HepG2 (cell line): ENCODE measurements at regions not wholly inside any gene's neighbourhood (a gene's known extent, or its start where the extent isn't known, plus 50 kb on each side); places are given as distances from the start of the nearest gene placed in this dataset.

Experiments
- ATAC-seq: fragments of 200-7000 bp; cut with Tn5 transposase; 3 replicates; pipeline ENCODE4 v1.9.1; 2020; ENCODE audit warnings: mild to moderate bottlenecking, moderate library complexity
- BruUV-seq: library from RNA; stranded (reverse); fragments of 400-500 nt; replicated peaks from 2 replicates; lab custom pipeline; 2021; lab: Mats Ljungman, UMichigan
- CTCF ChIA-PET: fragments of 300-600 bp; formaldehyde crosslinking; extraction: SDS; loops from one replicate; lab custom pipeline; 2021; ENCODE audit warnings: low total read pairs, inconsistent platforms, low intra/inter-chr PET ratio; lab: Yijun Ruan, JAX
- POLR2A ChIA-PET: fragments of 350-600 bp; sonication (Branson Sonifier 250); formaldehyde crosslinking; loops from one replicate; lab custom pipeline; 2020; ENCODE audit warnings: antibody characterized with exemption, inconsistent platforms; lab: Yijun Ruan, JAX
- DNase-seq: peaks from one replicate; pipeline ENCODE4 v3.0.0-alpha.2; 2015; ENCODE audit warnings: low spot score
- FAIRE-seq: peaks from 3 replicates; lab custom pipeline; 2011; peaks lifted over from hg19 to GRCh38; lab: Jason Lieb, UNC
- H2AFZ ChIP-seq: one replicate; pipeline ENCODE4 v1.6.1; 2011; ENCODE audit warnings: low read length, inconsistent platforms
- H3K27ac ChIP-seq: fragments of 300-600 bp; 3 replicates; pipeline ENCODE4 v1.8.0; 2011; ENCODE audit warnings: mixed run types, mild to moderate bottlenecking, mixed read lengths, low read length, inconsistent platforms; ENCODE audit not compliant: insufficient read depth; ENCODE audit errors: extremely low read length
- H3K27me3 ChIP-seq, 2 experiments: fragments of 200-600 bp in 1 of 2; 2 replicates in 1 of 2; 3 replicates in 1 of 2; pipeline versions ENCODE4 v1.6.0 to v1.8.0; 2011; ENCODE audit warnings: low read length in 2 of 2, mild to moderate bottlenecking in 2 of 2, moderate library complexity in 2 of 2, inconsistent platforms in 1 of 2; ENCODE audit not compliant: insufficient read depth in 2 of 2, control insufficient read depth in 1 of 2
- H3K36me3 ChIP-seq, 2 experiments: fragments of 200-600 bp in 1 of 2; replicated peaks in 1 of 2; 2 replicates in 1 of 2; 3 replicates in 1 of 2; pipeline versions ENCODE4 v1.5.1 to v1.8.0; 2011; ENCODE audit warnings: low read length in 2 of 2, inconsistent platforms in 1 of 2; ENCODE audit not compliant: insufficient read depth in 2 of 2, control insufficient read depth in 1 of 2
- H3K4me1 ChIP-seq: 2 replicates; pipeline ENCODE4 v1.5.1; 2012; ENCODE audit warnings: low read length, inconsistent platforms; ENCODE audit not compliant: insufficient read depth
- H3K4me2 ChIP-seq: 2 replicates; pipeline ENCODE4 v1.6.0; 2011; ENCODE audit warnings: low read depth, low read length, inconsistent platforms
- H3K4me3 ChIP-seq, 3 experiments: fragments of 200-600 bp in 1 of 3; sonication (generic), shearing (Covaris generic) in 1 of 3; replicated peaks in 1 of 3; 2 replicates each; pipeline ENCODE4 v1.5.1; 2011 to 2016; ENCODE audit warnings: low read length in 3 of 3, inconsistent platforms in 2 of 3, low read depth in 2 of 3, mild to moderate bottlenecking in 2 of 3, control low read depth in 1 of 3, mixed read lengths in 1 of 3; ENCODE audit not compliant: insufficient read depth in 1 of 3
- H3K79me2 ChIP-seq: one replicate; pipeline ENCODE4 v1.6.1; 2011; ENCODE audit warnings: low read length, inconsistent platforms; ENCODE audit not compliant: insufficient read depth
- H3K9ac ChIP-seq: 2 replicates; pipeline ENCODE4 v1.6.0; 2011; ENCODE audit warnings: mild to moderate bottlenecking, low read depth, low read length, inconsistent platforms; ENCODE audit not compliant: insufficient read depth
- H3K9me3 ChIP-seq: 2 replicates; pipeline ENCODE4 v1.5.1; 2012; ENCODE audit warnings: mild to moderate bottlenecking, low read length
- H4K20me1 ChIP-seq: 2 replicates; pipeline ENCODE4 v1.6.0; 2011; ENCODE audit warnings: inconsistent platforms, mild to moderate bottlenecking, low read length, moderate library complexity; ENCODE audit not compliant: insufficient read depth
- HNRNPLL ChIP-seq: fragments of 200-400 bp; formaldehyde crosslinking; IDR thresholded peaks from 2 replicates; pipeline ENCODE4 v1.6.1; 2017; ENCODE audit warnings: mild to moderate bottlenecking, low read depth, low read length; ENCODE audit not compliant: poor library complexity, severe bottlenecking
- KLF16 ChIP-seq, 2 experiments: sonication (generic) in 1 of 2; formaldehyde crosslinking in 1 of 2; IDR thresholded peaks; 2 replicates each; pipeline versions ENCODE4 v1.6.1 to v1.8.0; 2016 to 2023; ENCODE audit warnings: missing genetic modification reagents in 2 of 2, missing compliant biosample characterization in 1 of 2
- KLF6 ChIP-seq: IDR thresholded peaks from 2 replicates; pipeline ENCODE4 v1.8.0; 2016; ENCODE audit warnings: missing biosample characterization, missing genetic modification reagents
- KMT2B ChIP-seq: IDR thresholded peaks from 2 replicates; pipeline ENCODE4 v1.6.1; 2016; ENCODE audit warnings: missing genetic modification reagents, missing compliant biosample characterization
- RFX3 ChIP-seq: IDR thresholded peaks from 2 replicates; pipeline ENCODE4 v1.6.1; 2016; ENCODE audit warnings: missing biosample characterization, missing genetic modification reagents
- SNAPC2 ChIP-seq: sonication (generic); formaldehyde crosslinking; IDR thresholded peaks from 2 replicates; pipeline ENCODE4 v1.8.1; 2022; ENCODE audit warnings: mild to moderate bottlenecking, missing genetic modification reagents
- TERF1 ChIP-seq: sonication (generic); formaldehyde crosslinking; IDR thresholded peaks from 2 replicates; pipeline ENCODE4 v1.8.0; 2022; ENCODE audit warnings: mild to moderate bottlenecking, missing genetic modification reagents, moderate library complexity
- TRIM24 ChIP-seq: sonication (generic); formaldehyde crosslinking; IDR thresholded peaks from 2 replicates; pipeline ENCODE4 v1.8.0; 2022; ENCODE audit warnings: mild to moderate bottlenecking, missing genetic modification reagents
- ZBTB49 ChIP-seq: sonication (generic); formaldehyde crosslinking; IDR thresholded peaks from 2 replicates; pipeline ENCODE4 v1.4.0; 2020; ENCODE audit warnings: missing genetic modification reagents, borderline replicate concordance
- ZFP36 ChIP-seq: fragments of 150-350 bp; IDR thresholded peaks from 2 replicates; pipeline ENCODE4 v1.6.1; 2018; ENCODE audit warnings: borderline replicate concordance, low read length, low read depth; ENCODE audit not compliant: partially characterized antibody
- ZKSCAN1 ChIP-seq: fragments of 150-350 bp; IDR thresholded peaks from 2 replicates; pipeline ENCODE4 v1.6.1; 2014; ENCODE audit warnings: low read length
- ZMYM3 ChIP-seq: sonication (generic); formaldehyde crosslinking; IDR thresholded peaks from 2 replicates; pipeline ENCODE4 v1.5.1; 2020; ENCODE audit warnings: mild to moderate bottlenecking, missing genetic modification reagents
- ZNF234 ChIP-seq: sonication (generic); formaldehyde crosslinking; conservative IDR thresholded peaks from 2 replicates; pipeline ENCODE4 v1.5.1; 2020; ENCODE audit warnings: mild to moderate bottlenecking, missing genetic modification reagents
- ZNF34 ChIP-seq: sonication (generic); formaldehyde crosslinking; IDR thresholded peaks from 2 replicates; pipeline ENCODE4 v1.4.0; 2020; ENCODE audit warnings: mild to moderate bottlenecking, missing genetic modification reagents, borderline replicate concordance
- WGBS: methylation state at CpG from one replicate; pipeline ENCODE4 v1.1.6; 2017; ENCODE audit warnings: low lambda C conversion rate; 5-methylcytosine and 5-hydroxymethylcytosine counted together
- in situ Hi-C: cut with HindIII; loops from 2 replicates; pipeline ENCODE4 v1.10.0; 2017; ENCODE audit warnings: low pct_unique_long_range_greater_than_20kb; ENCODE audit not compliant: extremely low pct_ligation_motif_present
- intact Hi-C: fragments of 100-400 bp; cut with micrococcal nuclease; formaldehyde crosslinking; loops from one replicate; pipeline ENCODE4 v1.10.0; 2022; ENCODE audit not compliant: unreplicated experiment
- TF ChIP-seq, protein P1 (sequence below): IDR thresholded peaks from 2 replicates; pipeline ENCODE4 v1.6.1; 2016; ENCODE audit warnings: low read depth, control low read depth
- TF ChIP-seq, protein P2 (sequence below): sonication (generic); formaldehyde crosslinking; IDR thresholded peaks from 2 replicates; pipeline ENCODE4 v1.8.0; 2022; ENCODE audit warnings: missing genetic modification reagents, mild to moderate bottlenecking, moderate library complexity, borderline replicate concordance

DNA sequence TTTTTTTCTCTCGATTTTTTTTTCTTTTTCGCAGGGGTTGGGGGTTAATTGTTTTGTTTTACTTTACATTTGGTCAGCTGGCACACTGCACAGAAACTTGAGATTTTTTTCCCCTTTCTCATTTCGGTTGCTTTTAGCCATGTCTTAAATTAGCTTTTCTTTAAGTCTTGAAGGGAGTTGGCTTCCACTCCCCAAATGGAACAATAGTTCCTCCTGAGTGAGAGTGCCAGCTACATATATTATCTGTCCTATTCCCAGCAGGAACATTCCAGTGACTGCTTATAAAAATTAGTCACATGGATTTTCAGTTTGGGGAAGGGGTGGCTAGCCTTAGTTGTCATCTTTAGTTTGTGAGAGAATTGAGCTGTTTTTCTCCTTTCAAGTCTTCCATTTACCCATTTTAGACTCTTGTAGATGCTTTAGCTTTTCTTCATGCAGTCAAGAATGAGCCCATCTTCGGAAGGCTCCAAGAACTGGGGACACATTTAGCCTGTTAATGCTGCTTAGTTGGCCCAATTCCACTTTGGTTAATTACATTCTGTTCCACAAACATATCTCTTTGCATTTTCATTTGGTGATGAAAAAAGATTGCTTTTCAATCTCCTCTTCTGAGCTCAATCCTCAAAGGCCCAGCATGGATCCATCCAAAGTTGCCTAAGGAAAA lies 510.1 kb upstream of the CXADR start:
- Histone ChIP-seq H3K4me3 (no peak overlapping the region), H3K27me3 (no peaks in the 10 kb centered on the region), H3K9ac (no peak overlapping the region), H4K20me1 (no peaks in the 10 kb centered on the region), H3K27ac (no peak overlapping the region), H3K9me3 (no peaks in the 10 kb centered on the region), H3K79me2 (no peaks in the 10 kb centered on the region), H3K36me3 (no peaks in the 10 kb centered on the region), H3K4me1 (no peaks in the 10 kb centered on the region)
- ChIA-PET CTCF (no interaction called here), POLR2A (no interaction called here)
- FAIRE-seq (no peak), DNase-seq (no peak)
- no TSS peak for BruUV-seq
- intact Hi-C loops = no loop called here
- under 1% methylated on average over 4 of the region's 4 CpGs for WGBS
- TF ChIP-seq SNAPC2 (CRISPR knock-in tag) = no peak
- TF ChIP-seq TRIM24 = no peak
- TF ChIP-seq, protein P1, sequence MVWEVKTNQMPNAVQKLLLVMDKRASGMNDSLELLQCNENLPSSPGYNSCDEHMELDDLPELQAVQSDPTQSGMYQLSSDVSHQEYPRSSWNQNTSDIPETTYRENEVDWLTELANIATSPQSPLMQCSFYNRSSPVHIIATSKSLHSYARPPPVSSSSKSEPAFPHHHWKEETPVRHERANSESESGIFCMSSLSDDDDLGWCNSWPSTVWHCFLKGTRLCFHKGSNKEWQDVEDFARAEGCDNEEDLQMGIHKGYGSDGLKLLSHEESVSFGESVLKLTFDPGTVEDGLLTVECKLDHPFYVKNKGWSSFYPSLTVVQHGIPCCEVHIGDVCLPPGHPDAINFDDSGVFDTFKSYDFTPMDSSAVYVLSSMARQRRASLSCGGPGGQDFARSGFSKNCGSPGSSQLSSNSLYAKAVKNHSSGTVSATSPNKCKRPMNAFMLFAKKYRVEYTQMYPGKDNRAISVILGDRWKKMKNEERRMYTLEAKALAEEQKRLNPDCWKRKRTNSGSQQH = no peak
- TF ChIP-seq KLF16 (CRISPR knock-in tag; IDR thresholded peaks at IDR 0.05) = no peak
- no peak for TF ChIP-seq KLF6 (CRISPR knock-in tag)
- no peak for TF ChIP-seq RFX3 (CRISPR knock-in tag)
- TF ChIP-seq, protein P2, sequence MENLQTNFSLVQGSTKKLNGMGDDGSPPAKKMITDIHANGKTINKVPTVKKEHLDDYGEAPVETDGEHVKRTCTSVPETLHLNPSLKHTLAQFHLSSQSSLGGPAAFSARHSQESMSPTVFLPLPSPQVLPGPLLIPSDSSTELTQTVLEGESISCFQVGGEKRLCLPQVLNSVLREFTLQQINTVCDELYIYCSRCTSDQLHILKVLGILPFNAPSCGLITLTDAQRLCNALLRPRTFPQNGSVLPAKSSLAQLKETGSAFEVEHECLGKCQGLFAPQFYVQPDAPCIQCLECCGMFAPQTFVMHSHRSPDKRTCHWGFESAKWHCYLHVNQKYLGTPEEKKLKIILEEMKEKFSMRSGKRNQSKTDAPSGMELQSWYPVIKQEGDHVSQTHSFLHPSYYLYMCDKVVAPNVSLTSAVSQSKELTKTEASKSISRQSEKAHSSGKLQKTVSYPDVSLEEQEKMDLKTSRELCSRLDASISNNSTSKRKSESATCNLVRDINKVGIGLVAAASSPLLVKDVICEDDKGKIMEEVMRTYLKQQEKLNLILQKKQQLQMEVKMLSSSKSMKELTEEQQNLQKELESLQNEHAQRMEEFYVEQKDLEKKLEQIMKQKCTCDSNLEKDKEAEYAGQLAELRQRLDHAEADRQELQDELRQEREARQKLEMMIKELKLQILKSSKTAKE = no peak
- no peak for TF ChIP-seq ZFP36
- TF ChIP-seq TERF1 = no peak
- TF ChIP-seq HNRNPLL = no peak
- TF ChIP-seq ZKSCAN1 = no peak
- TF ChIP-seq ZMYM3 (CRISPR knock-in tag) = no peak
- no peak for TF ChIP-seq ZNF234 (CRISPR knock-in tag)
- no peak for TF ChIP-seq KMT2B
- no peak for TF ChIP-seq ZNF34 (CRISPR knock-in tag)
- TF ChIP-seq ZBTB49 (CRISPR knock-in tag) = no peak
- TF ChIP-seq, all 625 proteins: peak for 0
- no peak for ATAC-seq
- Histone ChIP-seq H3K4me2 (no peak overlapping the region), H2AFZ (no peak overlapping the region)
- in situ Hi-C loops = no loop called here
